HL-60 (cell line): ENCODE measurements at regions not wholly inside any gene's neighbourhood (a gene's known extent, or its start where the extent isn't known, plus 50 kb on each side); places are given as distances from the start of the nearest gene placed in this dataset.

Source experiments
- CTCF ChIP-seq: IDR thresholded peaks from one replicate; pipeline ENCODE4 v1.5.1; 2011; ENCODE audit warnings: low read length, control low read depth, inconsistent platforms; ENCODE audit not compliant: insufficient read depth
- POLR2AphosphoS5 ChIP-seq: IDR thresholded peaks from 2 replicates; pipeline ENCODE4 v1.6.1; 2012; ENCODE audit warnings: low read depth

GRCh38 chr13:24050292-24050711, 110.2 kb upstream of the SPATA13 start:
- no peak for TF ChIP-seq CTCF
- no peak for TF ChIP-seq POLR2AphosphoS5
